Sigmoid colon (tissue), 6 donors: ENCODE measurements at regions not wholly inside any gene's neighbourhood (a gene's known extent, or its start where the extent isn't known, plus 50 kb on each side); places are given as distances from the start of the nearest gene placed in this dataset.

ENCODE experiments used
- DNase-seq: peaks from one replicate; pipeline ENCODE4 v3.0.0-alpha.2; 2019
- H3K27ac ChIP-seq, 4 donors: fragments of 200-600 bp; sonication (generic); one replicate each; pipeline ENCODE4 v1.5.1; 2016 to 2019; ENCODE audit warnings: mild to moderate bottlenecking in 1 of 4
- H3K27me3 ChIP-seq, 3 donors: fragments of 200-600 bp; sonication (generic); one replicate each; pipeline ENCODE4 v1.5.1; 2019; ENCODE audit warnings: mild to moderate bottlenecking in 1 of 3
- H3K36me3 ChIP-seq, 4 donors: fragments of 200-600 bp; sonication (generic); one replicate each; pipeline ENCODE4 v1.5.1; 2016 to 2019
- H3K4me1 ChIP-seq, 4 donors: fragments of 200-600 bp; sonication (generic); one replicate each; pipeline ENCODE4 v1.5.1; 2017 to 2019
- H3K4me3 ChIP-seq, 4 donors: fragments of 200-600 bp; sonication (generic); one replicate each; pipeline ENCODE4 v1.5.1; 2017 to 2019; ENCODE audit warnings: mild to moderate bottlenecking in 2 of 4, moderate library complexity in 1 of 4
- H3K9me3 ChIP-seq, 4 donors: fragments of 200-600 bp in 3 of 4; sonication (generic) in 3 of 4; one replicate each; pipeline versions ENCODE4 v1.5.1 to v1.6.1; 2013 to 2019
- CTCF ChIP-seq, 4 experiments: fragments of 450-650 bp in 3 of 4; fragments of 200-600 bp in 1 of 4; IDR thresholded peaks; one replicate each; pipeline ENCODE4 v1.5.1; 2016 to 2019; ENCODE audit warnings: antibody characterized with exemption in 4 of 4, mild to moderate bottlenecking in 3 of 4, moderate library complexity in 2 of 4
- EP300 ChIP-seq, 4 donors: sonication (generic); formaldehyde crosslinking; IDR thresholded peaks; one replicate each; pipeline ENCODE4 v1.6.1; 2017; ENCODE audit warnings: antibody characterized with exemption in 4 of 4
- POLR2A ChIP-seq, 2 donors: fragments of 450-650 bp; IDR thresholded peaks; one replicate each; pipeline ENCODE4 v1.6.1; 2016; ENCODE audit warnings: antibody characterized with exemption in 2 of 2, mild to moderate bottlenecking in 2 of 2, moderate library complexity in 2 of 2
- POLR2AphosphoS5 ChIP-seq, 4 donors: sonication (generic); formaldehyde crosslinking; IDR thresholded peaks; one replicate each; pipeline ENCODE4 v1.6.1; 2017; ENCODE audit warnings: antibody characterized with exemption in 4 of 4
- WGBS, 2 donors: extraction: QIAGEN DNeasy Blood & Tissue Kit; methylation state at CpG; one replicate each; pipeline ENCODE4 v1.1.7; 2013; 5-methylcytosine and 5-hydroxymethylcytosine counted together
- intact Hi-C: fragments of 100-400 bp; cut with DNase I; formaldehyde crosslinking; loops from one replicate; pipeline ENCODE4 v1.15.1; 2023
- small RNA-seq, 3 donors: library from RNA; depleted of rRNA; stranded (forward); fragments of <200 nt; gene quantifications; one replicate each; pipeline ENCODE3, GENCODE V24; 2016
- donor health status: healthy with polysubstance abuse.
- donor health status: healthy.

GRCh38 chr5:1936413-1936812 is 53.7 kb upstream of the IRX4 start:
- Histone ChIP-seq H3K4me3 (no peak overlapping the region), H3K36me3 (peaks cover 0 to 8% (median 0%) of the 10 kb centered on the region in 4 donors), H3K27ac (no peak overlapping the region), H3K4me1 (peaks cover 0 to 6% (median 0%) of the 10 kb centered on the region in 4 donors), H3K27me3 (peaks cover 0 to 3% (median under 1%) of the 10 kb centered on the region in 3 donors), H3K9me3 (no peaks in the 10 kb centered on the region)
- 48 to 78% methylated on average over 4 of the region's 4 CpGs for WGBS, 2 donors
- TF ChIP-seq POLR2A (IDR thresholded peaks at IDR 0.05): no peak
- TF ChIP-seq POLR2AphosphoS5 (IDR thresholded peaks at IDR 0.05): no peak
- TF ChIP-seq CTCF (IDR thresholded peaks at IDR 0.05): no peak
- no peak for TF ChIP-seq EP300 (IDR thresholded peaks at IDR 0.05)
- intact Hi-C loops: no loop called here
- no peak for DNase-seq

- Histone ChIP-seq H3K27me3 (peaks cover 0 to 13% (median 4%) of the 10 kb centered on the region in 3 donors), H3K4me1 (peaks cover 0 to 12% (median 5%) of the 10 kb centered on the region in 4 donors), H3K27ac (no peak overlapping the region), H3K36me3 (peaks cover 0 to 8% (median 0%) of the 10 kb centered on the region in 4 donors), H3K9me3 (no peaks in the 10 kb centered on the region), H3K4me3 (no peak overlapping the region)
- WGBS, 2 donors: 88 to 89% methylated on average over 20 of the region's 20 CpGs
- DNase-seq: peak; percentile 61
- TF ChIP-seq POLR2A (IDR thresholded peaks at IDR 0.05): no peak
- intact Hi-C loops: no loop called here
Measured at GRCh38 chr5:1934801-1935429, 52.2 kb upstream of the IRX4 start.

GRCh38 chr5:1934056-1934394 is 51.3 kb upstream of the IRX4 start:
- H3K9me3 ChIP-seq: no peaks in the 10 kb centered on the region
- H3K36me3 ChIP-seq: peaks cover 0 to 8% (median 0%) of the 10 kb centered on the region in 4 donors
- intact Hi-C loops: no loop called here
- TF ChIP-seq CTCF (IDR thresholded peaks at IDR 0.05) (no peak), POLR2A (IDR thresholded peaks at IDR 0.05) (no peak)
- DNase-seq: no peak
- H3K4me1 ChIP-seq: peaks cover 0 to 12% (median 5%) of the 10 kb centered on the region in 4 donors
- no peak overlapping the region for H3K27ac ChIP-seq
- peaks cover 0 to 13% (median 4%) of the 10 kb centered on the region in 3 donors for H3K27me3 ChIP-seq
- H3K4me3 ChIP-seq: no peak overlapping the region
- WGBS, 2 donors: 87 to 88% methylated on average over 9 of the region's 9 CpGs

GRCh38 chr5:1933364-1934055 is 50.8 kb upstream of the IRX4 start:
- intact Hi-C loops: no loop called here
- peaks cover 0 to 12% (median 5%) of the 10 kb centered on the region in 4 donors for H3K4me1 ChIP-seq
- peaks cover 0 to 13% (median 4%) of the 10 kb centered on the region in 3 donors for H3K27me3 ChIP-seq
- WGBS, 2 donors: 89 to 91% methylated on average over 14 of the region's 14 CpGs
- peaks cover 0 to 8% (median 0%) of the 10 kb centered on the region in 4 donors for H3K36me3 ChIP-seq
- H3K9me3 ChIP-seq: no peaks in the 10 kb centered on the region
- no peak overlapping the region for H3K27ac ChIP-seq
- no peak overlapping the region for H3K4me3 ChIP-seq
- DNase-seq: no peak
- TF ChIP-seq EP300 (IDR thresholded peaks at IDR 0.05) (no peak), POLR2AphosphoS5 (IDR thresholded peaks at IDR 0.05) (no peak), CTCF (IDR thresholded peaks at IDR 0.05) (no peak)

Small RNA genes lying in the stretch of these regions (small RNA-seq; reads per million reads assigned to genes)
- gene AC092266.1 (0 reads per million in 3 donors), gene RF00019 (0 reads per million in 3 donors)
